H9 (cell line): ENCODE measurements at regions not wholly inside any gene's neighbourhood (a gene's known extent, or its start where the extent isn't known, plus 50 kb on each side); places are given as distances from the start of the nearest gene placed in this dataset.

ENCODE experiments used
- DNase-seq: peaks from one replicate; pipeline ENCODE4 v3.0.0-alpha.2; 2017
- H2AFZ ChIP-seq: one replicate; pipeline ENCODE4 v1.6.1; 2013; ENCODE audit warnings: mild to moderate bottlenecking, low read length, control low read depth, moderate library complexity
- H2AK5ac ChIP-seq: 2 replicates; pipeline ENCODE4 v1.6.1; 2013; ENCODE audit warnings: low read length, control low read depth, mixed read lengths; ENCODE audit not compliant: insufficient read length
- H2BK120ac ChIP-seq: one replicate; pipeline ENCODE4 v1.6.1; 2013; ENCODE audit warnings: low read depth, mild to moderate bottlenecking, low read length, control low read depth, inconsistent platforms; ENCODE audit not compliant: poor library complexity, severe bottlenecking
- H2BK12ac ChIP-seq: 2 replicates; pipeline ENCODE4 v1.6.1; 2013; ENCODE audit warnings: low read length, control low read depth, mixed read lengths, low read depth; ENCODE audit not compliant: insufficient read length
- H2BK15ac ChIP-seq: 2 replicates; pipeline ENCODE4 v1.6.1; 2013; ENCODE audit warnings: low read depth, low read length, control low read depth
- H2BK20ac ChIP-seq: one replicate; pipeline ENCODE4 v1.6.1; 2013; ENCODE audit warnings: low read depth, mild to moderate bottlenecking, low read length, control low read depth, inconsistent platforms; ENCODE audit not compliant: poor library complexity, severe bottlenecking
- H2BK5ac ChIP-seq: 2 replicates; pipeline ENCODE4 v1.6.1; 2013; ENCODE audit warnings: low read length, control low read depth, mixed read lengths; ENCODE audit not compliant: insufficient read length
- H3K14ac ChIP-seq: 2 replicates; pipeline ENCODE4 v1.6.1; 2013; ENCODE audit warnings: low read length, control low read depth; ENCODE audit not compliant: insufficient read depth
- H3K18ac ChIP-seq: 2 replicates; pipeline ENCODE4 v1.6.1; 2013; ENCODE audit warnings: low read depth, mild to moderate bottlenecking, mixed read lengths, low read length, control low read depth; ENCODE audit not compliant: insufficient read length
- H3K23ac ChIP-seq: 2 replicates; pipeline ENCODE4 v1.6.1; 2013; ENCODE audit warnings: low read length, control low read depth, mixed read lengths, low read depth; ENCODE audit not compliant: insufficient read length
- H3K23me2 ChIP-seq: 2 replicates; pipeline ENCODE4 v1.6.1; 2013; ENCODE audit warnings: low read depth, mild to moderate bottlenecking, mixed read lengths, low read length, control low read depth; ENCODE audit not compliant: insufficient read length, poor library complexity, severe bottlenecking
- H3K27ac ChIP-seq: 2 replicates; pipeline ENCODE4 v1.5.1; 2013; ENCODE audit warnings: low read length, control low read depth, mixed read lengths, low read depth; ENCODE audit not compliant: insufficient read length
- H3K27me3 ChIP-seq: 2 replicates; pipeline ENCODE4 v1.6.1; 2013; ENCODE audit warnings: low read length, control low read depth, inconsistent platforms; ENCODE audit not compliant: insufficient read depth
- H3K4ac ChIP-seq: 2 replicates; pipeline ENCODE4 v1.6.1; 2013; ENCODE audit warnings: low read depth, mild to moderate bottlenecking, control low read depth, inconsistent platforms, low read length, moderate library complexity
- H3K4me1 ChIP-seq: 2 replicates; pipeline ENCODE4 v1.6.1; 2013; ENCODE audit warnings: low read length, control low read depth, inconsistent platforms; ENCODE audit not compliant: insufficient read depth
- H3K4me2 ChIP-seq: 2 replicates; pipeline ENCODE4 v1.6.1; 2013; ENCODE audit warnings: low read length, control low read depth, mixed read lengths; ENCODE audit not compliant: insufficient read length, insufficient read depth
- H3K56ac ChIP-seq: 2 replicates; pipeline ENCODE4 v1.6.1; 2013; ENCODE audit warnings: low read depth, mild to moderate bottlenecking, mixed read lengths, low read length, control low read depth; ENCODE audit not compliant: insufficient read length
- H3K79me1 ChIP-seq: 2 replicates; pipeline ENCODE4 v1.6.1; 2013; ENCODE audit warnings: low read depth, mild to moderate bottlenecking, moderate library complexity, low read length, control low read depth, inconsistent platforms; ENCODE audit not compliant: insufficient read depth, poor library complexity, severe bottlenecking
- H3K79me2 ChIP-seq: 2 replicates; pipeline ENCODE4 v1.6.1; 2013; ENCODE audit warnings: low read length, control low read depth, inconsistent platforms; ENCODE audit not compliant: insufficient read depth
- H3K9ac ChIP-seq: 2 replicates; pipeline ENCODE4 v1.6.1; 2013; ENCODE audit warnings: low read length, control low read depth, mixed read lengths; ENCODE audit not compliant: insufficient read length; ENCODE audit errors: extremely low read depth
- H3K9me3 ChIP-seq: one replicate; pipeline ENCODE4 v1.6.1; 2013; ENCODE audit warnings: low read depth, low read length, inconsistent platforms; ENCODE audit not compliant: control insufficient read depth
- H3T11ph ChIP-seq: one replicate; pipeline ENCODE4 v1.6.1; 2013; ENCODE audit warnings: mild to moderate bottlenecking, low read length, control low read depth, inconsistent platforms
- H4K20me1 ChIP-seq: one replicate; pipeline ENCODE4 v1.6.1; 2013; ENCODE audit not compliant: control insufficient read depth, insufficient read length, insufficient read depth
- H4K5ac ChIP-seq: 2 replicates; pipeline ENCODE4 v1.6.1; 2013; ENCODE audit warnings: low read depth, mild to moderate bottlenecking, mixed read lengths, low read length, control low read depth; ENCODE audit not compliant: insufficient read length
- H4K8ac ChIP-seq: replicated peaks from 2 replicates; pipeline ENCODE4 v1.6.1; 2013; ENCODE audit warnings: low read length, control low read depth, mixed read lengths, low read depth; ENCODE audit not compliant: insufficient read length
- H4K91ac ChIP-seq: 2 replicates; pipeline ENCODE4 v1.6.1; 2013; ENCODE audit warnings: low read depth, mild to moderate bottlenecking, moderate library complexity, mixed read lengths, low read length, control low read depth; ENCODE audit not compliant: insufficient read length
- H3K27ac Mint-ChIP-seq, 3 experiments: 2 replicates in 2 of 3; 3 replicates in 1 of 3; pipeline ENCODE4 v1.8.0; 2020 to 2021; ENCODE audit warnings: mixed read lengths in 3 of 3, mild to moderate bottlenecking in 1 of 3, moderate library complexity in 1 of 3
- H3K27me3 Mint-ChIP-seq: 2 replicates; pipeline ENCODE4 v1.8.0; 2021; ENCODE audit warnings: low read depth, mild to moderate bottlenecking, moderate library complexity, mixed read lengths
- H3K36me3 Mint-ChIP-seq, 3 experiments: 2 replicates in 2 of 3; 3 replicates in 1 of 3; pipeline ENCODE4 v1.8.0; 2020 to 2021; ENCODE audit warnings: low read depth in 3 of 3, mixed read lengths in 3 of 3; ENCODE audit not compliant: insufficient read depth in 1 of 3
- H3K4me1 Mint-ChIP-seq, 2 experiments: 2 replicates each; pipeline ENCODE4 v1.8.0; 2020; ENCODE audit warnings: mixed read lengths in 2 of 2
- H3K4me3 Mint-ChIP-seq, 2 experiments: 2 replicates in 1 of 2; 3 replicates in 1 of 2; pipeline ENCODE4 v1.8.0; 2020 to 2021; ENCODE audit warnings: mild to moderate bottlenecking in 2 of 2, mixed read lengths in 2 of 2, moderate library complexity in 1 of 2
- H3K9me3 Mint-ChIP-seq, 2 experiments: 2 replicates in 1 of 2; 3 replicates in 1 of 2; pipeline ENCODE4 v1.8.0; 2020; ENCODE audit warnings: mild to moderate bottlenecking in 2 of 2, mixed read lengths in 2 of 2, moderate library complexity in 1 of 2
- WGBS: extraction: QIAGEN DNeasy Blood & Tissue Kit; methylation state at CpG from one replicate; pipeline ENCODE4 v1.1.7; 2013; ENCODE audit warnings: missing lambda C conversion rate, low lambda C conversion rate, mixed read lengths; ENCODE audit not compliant: insufficient read length; ENCODE audit errors: extremely low coverage; 5-methylcytosine and 5-hydroxymethylcytosine counted together
- TF ChIP-seq, protein P1 (sequence below): fragments of 200-600 bp; sonication (generic); conservative IDR thresholded peaks from 3 replicates; pipeline ENCODE4 v1.8.0; 2021; ENCODE audit warnings: antibody characterized with exemption, mild to moderate bottlenecking

DNA sequence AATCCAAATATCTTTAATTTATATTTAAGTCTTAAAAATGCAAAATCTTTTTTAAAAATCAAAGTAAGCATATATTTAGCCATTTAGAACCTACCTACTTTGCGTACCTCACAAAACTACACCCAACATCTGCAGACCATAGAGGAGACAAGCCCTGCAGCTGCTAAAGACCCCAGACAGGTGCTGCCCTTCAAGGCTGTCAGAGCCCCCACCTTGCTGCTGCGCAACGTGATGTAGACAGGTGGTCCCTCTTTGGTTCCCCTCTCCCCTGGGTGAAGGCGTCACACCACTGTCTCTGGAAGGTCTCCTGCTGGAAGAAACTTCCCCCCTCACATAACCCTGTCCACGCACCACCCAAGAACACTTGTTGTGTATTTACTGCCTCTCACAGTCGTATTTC lies 204.5 kb downstream of the ARRDC4 start:
- no peaks in the 10 kb centered on the region; the same call in 1 of the 2 replicates for H3K4me1 ChIP-seq
- H4K20me1 ChIP-seq = no peaks in the 10 kb centered on the region
- H4K8ac ChIP-seq = no peak overlapping the region
- H2AFZ ChIP-seq = no peak overlapping the region
- no CpG with 5 or more reads among the region's 6 CpGs for WGBS
- no peak overlapping the region for H4K5ac ChIP-seq
- H4K91ac ChIP-seq = no peak overlapping the region
- no peaks in the 10 kb centered on the region for H3K79me1 ChIP-seq
- no peak overlapping the region for H2BK120ac ChIP-seq
- no peaks in the 10 kb centered on the region for H3K79me2 ChIP-seq
- H2AK5ac ChIP-seq = no peak overlapping the region
- no peak overlapping the region for H2BK12ac ChIP-seq
- no peaks in the 10 kb centered on the region for H3K9me3 ChIP-seq
- no peak overlapping the region for H2BK5ac ChIP-seq
- no peaks in the 10 kb centered on the region; the same call in 1 of the 2 replicates for H3K27me3 Mint-ChIP-seq
- H3K4ac ChIP-seq = no peak overlapping the region
- no peak overlapping the region for H2BK20ac ChIP-seq
- no peaks in the 10 kb centered on the region for H3K27me3 ChIP-seq
- no peak overlapping the region for H3K56ac ChIP-seq
- H3K4me3 Mint-ChIP-seq = no peak overlapping the region; a peak in 1 of 5 replicates
- H3T11ph ChIP-seq = no peak overlapping the region
- peaks cover 4 to 11% of the 10 kb centered on the region in 2 experiments; a peak in 3 of 5 replicates for H3K9me3 Mint-ChIP-seq
- H3K23ac ChIP-seq = no peak overlapping the region
- no peak overlapping the region for H3K9ac ChIP-seq
- no peak overlapping the region for H3K4me2 ChIP-seq
- H3K27ac Mint-ChIP-seq = no peak overlapping the region; a peak in 1 of 7 replicates
- DNase-seq = no peak
- no peak overlapping the region for H3K27ac ChIP-seq
- H2BK15ac ChIP-seq = no peak overlapping the region
- peaks cover 0 to 13% (median 3%) of the 10 kb centered on the region in 3 experiments; a peak in 3 of 7 replicates for H3K36me3 Mint-ChIP-seq
- no peak overlapping the region for H3K18ac ChIP-seq
- H3K14ac ChIP-seq = no peak overlapping the region
- H3K23me2 ChIP-seq = no peaks in the 10 kb centered on the region
- peaks cover 23 to 27% of the 10 kb centered on the region in 2 experiments for H3K4me1 Mint-ChIP-seq
- TF ChIP-seq, protein P1, sequence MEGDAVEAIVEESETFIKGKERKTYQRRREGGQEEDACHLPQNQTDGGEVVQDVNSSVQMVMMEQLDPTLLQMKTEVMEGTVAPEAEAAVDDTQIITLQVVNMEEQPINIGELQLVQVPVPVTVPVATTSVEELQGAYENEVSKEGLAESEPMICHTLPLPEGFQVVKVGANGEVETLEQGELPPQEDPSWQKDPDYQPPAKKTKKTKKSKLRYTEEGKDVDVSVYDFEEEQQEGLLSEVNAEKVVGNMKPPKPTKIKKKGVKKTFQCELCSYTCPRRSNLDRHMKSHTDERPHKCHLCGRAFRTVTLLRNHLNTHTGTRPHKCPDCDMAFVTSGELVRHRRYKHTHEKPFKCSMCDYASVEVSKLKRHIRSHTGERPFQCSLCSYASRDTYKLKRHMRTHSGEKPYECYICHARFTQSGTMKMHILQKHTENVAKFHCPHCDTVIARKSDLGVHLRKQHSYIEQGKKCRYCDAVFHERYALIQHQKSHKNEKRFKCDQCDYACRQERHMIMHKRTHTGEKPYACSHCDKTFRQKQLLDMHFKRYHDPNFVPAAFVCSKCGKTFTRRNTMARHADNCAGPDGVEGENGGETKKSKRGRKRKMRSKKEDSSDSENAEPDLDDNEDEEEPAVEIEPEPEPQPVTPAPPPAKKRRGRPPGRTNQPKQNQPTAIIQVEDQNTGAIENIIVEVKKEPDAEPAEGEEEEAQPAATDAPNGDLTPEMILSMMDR = no peak
